ENCODE measurements at regions not wholly inside any gene's neighbourhood (a gene's known extent, or its start where the extent isn't known, plus 50 kb on each side); places are given as distances from the start of the nearest gene placed in this dataset.
A peak's percentile ranks its signal among the peaks of the same experiment; 100 is the strongest.

- no peak overlapping the region for H3K4me3 Mint-ChIP-seq
- no peak for DNase-seq
- no peak for TF ChIP-seq CTCF (IDR thresholded peaks at IDR 0.05)
- H3K36me3 Mint-ChIP-seq (ENCODE audit: low read depth) = no peaks in the 10 kb centered on the region; the same call in 1 of the 2 replicates
- peaks cover 15% of the 10 kb centered on the region for H3K4me1 Mint-ChIP-seq (ENCODE audit: low read depth)
- H3K27ac Mint-ChIP-seq = no peak overlapping the region
- H3K27me3 Mint-ChIP-seq (ENCODE audit: insufficient read depth) = no peaks in the 10 kb centered on the region
- no peaks in the 10 kb centered on the region for H3K9me3 Mint-ChIP-seq
These were observed 696.2 kb upstream of the MARCKS start for GRCh38 chr6:113161018-113161315.

DNA sequence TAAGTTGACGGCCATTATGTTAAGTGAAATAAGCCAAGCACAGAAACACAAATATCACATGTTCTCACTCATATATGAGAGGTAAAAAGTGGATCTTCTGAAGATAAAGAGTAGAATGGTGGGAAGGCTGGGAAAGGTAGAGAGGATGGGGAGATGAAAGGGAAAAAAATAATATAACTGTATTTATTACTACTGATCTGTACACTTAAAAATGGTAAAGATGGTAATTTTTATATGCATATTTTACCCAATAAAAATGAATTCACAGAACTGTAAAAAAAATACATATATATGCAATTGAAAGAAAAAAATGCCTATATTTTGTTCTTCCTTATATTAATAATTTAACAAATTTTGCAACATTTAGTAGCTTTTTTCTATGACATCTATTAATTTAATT is 694.4 kb upstream of the MARCKS start:
- Mint-ChIP-seq H3K4me3 (no peak overlapping the region), H3K36me3 (ENCODE audit: low read depth) (no peaks in the 10 kb centered on the region), H3K27ac (no peak overlapping the region), H3K4me1 (ENCODE audit: low read depth) (peaks cover 15% of the 10 kb centered on the region), H3K9me3 (no peaks in the 10 kb centered on the region), H3K27me3 (ENCODE audit: insufficient read depth) (no peaks in the 10 kb centered on the region)
- DNase-seq = no peak
- no peak for TF ChIP-seq CTCF (IDR thresholded peaks at IDR 0.05)

- no peak for DNase-seq
- no peak for TF ChIP-seq CTCF (IDR thresholded peaks at IDR 0.05)
- Mint-ChIP-seq H3K27ac (no peak overlapping the region), H3K9me3 (peaks cover 4% of the 10 kb centered on the region), H3K4me3 (no peak overlapping the region), H3K27me3 (ENCODE audit: insufficient read depth) (no peaks in the 10 kb centered on the region; the same call in 1 of the 2 replicates), H3K4me1 (ENCODE audit: low read depth) (peaks cover 17% of the 10 kb centered on the region), H3K36me3 (ENCODE audit: low read depth) (peaks cover 6% of the 10 kb centered on the region)
These were observed 689.1 kb upstream of the MARCKS start for GRCh38 chr6:113168057-113168456.

DNA sequence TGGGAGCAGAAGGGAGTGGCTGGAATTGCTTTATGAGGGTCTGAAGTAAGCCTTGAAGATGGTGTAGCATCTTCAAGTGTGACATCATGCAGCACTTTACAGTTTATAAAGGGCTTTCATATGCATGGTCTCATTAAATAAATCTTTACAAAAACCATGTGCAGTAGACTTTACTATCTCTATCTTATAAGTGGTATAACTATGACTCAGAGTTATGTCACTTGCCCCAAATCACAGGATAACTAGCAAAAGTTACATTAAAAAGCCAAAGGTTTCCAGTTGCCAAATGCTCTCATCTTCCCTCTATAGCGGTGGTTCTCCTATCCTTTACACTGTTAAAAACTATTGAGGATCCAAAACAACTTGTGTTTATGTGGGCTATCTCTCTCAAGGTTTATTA is 687.7 kb upstream of the MARCKS start:
- H3K4me3 Mint-ChIP-seq = no peak overlapping the region
- H3K36me3 Mint-ChIP-seq (ENCODE audit: low read depth) = peaks cover 6% of the 10 kb centered on the region
- TF ChIP-seq CTCF (IDR thresholded peaks at IDR 0.05) = no peak
- peak; percentile 52 for DNase-seq
- peaks cover 17% of the 10 kb centered on the region for H3K4me1 Mint-ChIP-seq (ENCODE audit: low read depth)
- H3K9me3 Mint-ChIP-seq = peaks cover 4% of the 10 kb centered on the region
- no peak overlapping the region for H3K27ac Mint-ChIP-seq
- H3K27me3 Mint-ChIP-seq (ENCODE audit: insufficient read depth) = no peaks in the 10 kb centered on the region; the same call in 1 of the 2 replicates

GRCh38 chr6:113170454-113170853 is 686.7 kb upstream of the MARCKS start:
- H3K9me3 Mint-ChIP-seq = peaks cover 4% of the 10 kb centered on the region
- TF ChIP-seq CTCF (IDR thresholded peaks at IDR 0.05) = no peak
- peaks cover 17% of the 10 kb centered on the region for H3K4me1 Mint-ChIP-seq (ENCODE audit: low read depth)
- H3K4me3 Mint-ChIP-seq = no peak overlapping the region
- peaks cover 6% of the 10 kb centered on the region for H3K36me3 Mint-ChIP-seq (ENCODE audit: low read depth)
- H3K27ac Mint-ChIP-seq = no peak overlapping the region
- H3K27me3 Mint-ChIP-seq (ENCODE audit: insufficient read depth) = no peaks in the 10 kb centered on the region; the same call in 1 of the 2 replicates
- DNase-seq = no peak

DNA sequence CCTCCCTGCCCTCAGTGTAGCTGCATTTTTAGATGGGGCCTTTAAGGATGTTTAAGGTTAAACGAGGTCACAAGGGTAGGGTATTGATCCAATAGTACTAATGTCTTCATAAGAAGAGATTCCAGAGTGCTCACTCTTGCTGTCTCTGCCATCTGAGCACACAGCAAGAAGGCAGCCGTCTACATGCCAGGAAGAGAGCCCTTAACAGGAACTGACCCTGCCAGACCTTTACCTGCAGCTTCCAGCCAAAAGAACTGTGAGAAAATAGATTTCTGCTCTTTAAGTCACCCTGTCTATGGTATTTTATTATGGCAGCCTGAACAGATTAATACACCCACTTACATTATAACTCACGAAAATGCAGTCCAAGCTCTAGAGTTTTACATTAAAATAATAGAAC is 685.3 kb upstream of the MARCKS start:
- TF ChIP-seq CTCF (IDR thresholded peaks at IDR 0.05) = no peak
- no peak for DNase-seq
- Mint-ChIP-seq H3K4me3 (no peak overlapping the region), H3K27ac (no peak overlapping the region), H3K36me3 (ENCODE audit: low read depth) (peaks cover 6% of the 10 kb centered on the region), H3K4me1 (ENCODE audit: low read depth) (peaks cover 17% of the 10 kb centered on the region), H3K9me3 (peaks cover 4% of the 10 kb centered on the region), H3K27me3 (ENCODE audit: insufficient read depth) (no peaks in the 10 kb centered on the region; the same call in 1 of the 2 replicates)

Measured in HFFc6 (cell line).